Left hindlimb (tissue), 1 donor: ENCODE measurements at regions not wholly inside any gene's neighbourhood (a gene's known extent, or its start where the extent isn't known, plus 50 kb on each side); places are given as distances from the start of the nearest gene placed in this dataset.

Experiments used
- DNase-seq: peaks from one replicate; pipeline ENCODE4 v3.0.0-alpha.2; 2018

- no peak for DNase-seq
These were observed 600.7 kb upstream of the SGCD start for GRCh38 chr5:155726267-155726666.

- DNase-seq = no peak
These were observed 599.3 kb upstream of the SGCD start for GRCh38 chr5:155727512-155728145.

- DNase-seq = peak; percentile 80
These were observed 598.7 kb upstream of the SGCD start for GRCh38 chr5:155728146-155728856.

- DNase-seq = peak; percentile 35
These were observed 597.9 kb upstream of the SGCD start for GRCh38 chr5:155728857-155729683.

- peak; percentile 45 for DNase-seq
These were observed 597.3 kb upstream of the SGCD start for GRCh38 chr5:155729684-155730059.

- no peak for DNase-seq
These were observed 594.2 kb upstream of the SGCD start for GRCh38 chr5:155732587-155733376.

GRCh38 chr5:155733935-155734334 lies 593.0 kb upstream of the SGCD start:
- no peak for DNase-seq

GRCh38 chr5:155735388-155735787 lies 591.6 kb upstream of the SGCD start:
- no peak for DNase-seq

- no peak for DNase-seq
These were observed 588.3 kb upstream of the SGCD start for GRCh38 chr5:155738616-155739015.

GRCh38 chr5:155746367-155747038 lies 580.5 kb upstream of the SGCD start:
- DNase-seq = no peak

- no peak for DNase-seq
These were observed 576.9 kb upstream of the SGCD start for GRCh38 chr5:155750101-155750500.

- DNase-seq = no peak
These were observed 576.4 kb upstream of the SGCD start for GRCh38 chr5:155750571-155750970.

GRCh38 chr5:155753943-155754581 lies 572.9 kb upstream of the SGCD start:
- no peak for DNase-seq

GRCh38 chr5:155759252-155759651 lies 567.7 kb upstream of the SGCD start:
- DNase-seq = no peak

- DNase-seq = no peak
These were observed 567.0 kb upstream of the SGCD start for GRCh38 chr5:155759984-155760383.

GRCh38 chr5:155761502-155761901 lies 565.5 kb upstream of the SGCD start:
- no peak for DNase-seq

GRCh38 chr5:155765715-155766114 lies 561.2 kb upstream of the SGCD start:
- DNase-seq = no peak

GRCh38 chr5:155767470-155767869 lies 559.5 kb upstream of the SGCD start:
- no peak for DNase-seq

GRCh38 chr5:155768332-155768731 lies 558.6 kb upstream of the SGCD start:
- DNase-seq = no peak

GRCh38 chr5:155772009-155772662 lies 554.8 kb upstream of the SGCD start:
- no peak for DNase-seq

GRCh38 chr5:155773680-155774079 lies 553.3 kb upstream of the SGCD start:
- DNase-seq = no peak
